ENCODE measurements at regions not wholly inside any gene's neighbourhood (a gene's known extent, or its start where the extent isn't known, plus 50 kb on each side); places are given as distances from the start of the nearest gene placed in this dataset.

GRCh38 chr4:24044610-24045589 lies 155.1 kb upstream of the PPARGC1A start:
- Mint-ChIP-seq H3K36me3 (no peaks in the 10 kb centered on the region), H3K9me3 (peaks cover 0 to 17% (median 0%) of the 10 kb centered on the region in 9 donors), H3K4me1 (no peaks in the 10 kb centered on the region), H3K27me3 (peaks cover 0 to 5% (median 0%) of the 10 kb centered on the region in 5 donors), H3K27ac (no peak overlapping the region), H3K4me3 (no peak overlapping the region)
- POLR2A ChIA-PET, result no interaction called here
- DNase-seq (no peak), ATAC-seq (no peak)

DNA sequence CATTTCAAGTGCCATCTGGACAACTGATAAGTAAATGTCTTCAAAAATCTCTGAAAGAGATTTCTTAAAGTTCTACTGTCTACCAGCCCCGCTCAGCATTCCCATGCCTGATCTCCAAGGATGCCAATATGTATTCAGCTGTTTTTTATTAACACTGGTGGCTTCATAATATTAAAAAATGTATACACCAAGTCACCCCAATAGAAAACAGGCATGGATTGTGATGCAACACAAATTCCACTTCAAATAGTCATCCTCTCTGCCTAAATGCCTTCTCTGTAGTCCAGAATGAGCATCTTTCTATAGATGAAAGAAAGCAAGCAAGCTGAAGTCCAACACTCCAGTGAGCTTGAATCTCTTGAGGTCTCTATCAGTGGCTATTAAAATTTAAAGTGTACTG lies 152.2 kb upstream of the PPARGC1A start:
- no peak overlapping the region for H3K27ac Mint-ChIP-seq
- H3K4me3 Mint-ChIP-seq, result no peak overlapping the region
- ATAC-seq, result no peak
- POLR2A ChIA-PET, result no interaction called here
- no peaks in the 10 kb centered on the region for H3K36me3 Mint-ChIP-seq
- H3K27me3 Mint-ChIP-seq, result peaks cover 0 to 5% (median 0%) of the 10 kb centered on the region in 5 donors
- H3K9me3 Mint-ChIP-seq, result peaks cover 0 to 23% (median 0%) of the 10 kb centered on the region in 9 donors
- no peaks in the 10 kb centered on the region for H3K4me1 Mint-ChIP-seq
- DNase-seq, result no peak

- POLR2A ChIA-PET, result no interaction called here
- DNase-seq, result no peak
- Mint-ChIP-seq H3K36me3 (no peaks in the 10 kb centered on the region), H3K27me3 (no peaks in the 10 kb centered on the region), H3K9me3 (peaks cover 0 to 13% (median 2%) of the 10 kb centered on the region in 9 donors), H3K4me3 (no peak overlapping the region), H3K4me1 (no peaks in the 10 kb centered on the region), H3K27ac (no peak overlapping the region)
- ATAC-seq, result no peak
Measured at GRCh38 chr4:24040811-24041210, 151.0 kb upstream of the PPARGC1A start.

DNA sequence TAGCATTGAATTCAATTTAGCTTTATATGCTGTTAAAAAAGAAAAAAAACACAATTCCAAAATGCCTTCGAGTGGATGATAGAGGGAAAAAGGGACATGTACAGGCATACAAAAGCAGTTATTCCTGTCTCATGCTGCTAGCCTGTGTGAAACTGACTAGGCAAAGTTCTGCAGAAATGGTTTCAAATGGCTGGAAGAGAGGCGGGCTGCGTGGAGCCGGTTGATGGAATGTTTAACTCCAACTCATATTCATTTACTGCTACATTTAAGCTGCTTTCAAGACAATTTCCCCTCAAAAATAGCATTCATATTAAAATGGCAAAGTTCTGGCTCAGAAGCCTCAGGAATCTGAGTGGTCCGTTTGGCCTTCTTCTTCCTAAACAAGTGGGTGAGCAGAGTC lies 143.8 kb upstream of the PPARGC1A start:
- Mint-ChIP-seq H3K27ac (no peak overlapping the region), H3K4me1 (peaks cover 0 to 2% (median 0%) of the 10 kb centered on the region in 4 donors), H3K36me3 (no peaks in the 10 kb centered on the region), H3K27me3 (peaks cover 0 to 5% (median 0%) of the 10 kb centered on the region in 5 donors), H3K9me3 (peaks cover 0 to 8% (median 0%) of the 10 kb centered on the region in 9 donors), H3K4me3 (no peak overlapping the region)
- ATAC-seq (no peak), DNase-seq (no peak)
- POLR2A ChIA-PET, result no interaction called here

DNA sequence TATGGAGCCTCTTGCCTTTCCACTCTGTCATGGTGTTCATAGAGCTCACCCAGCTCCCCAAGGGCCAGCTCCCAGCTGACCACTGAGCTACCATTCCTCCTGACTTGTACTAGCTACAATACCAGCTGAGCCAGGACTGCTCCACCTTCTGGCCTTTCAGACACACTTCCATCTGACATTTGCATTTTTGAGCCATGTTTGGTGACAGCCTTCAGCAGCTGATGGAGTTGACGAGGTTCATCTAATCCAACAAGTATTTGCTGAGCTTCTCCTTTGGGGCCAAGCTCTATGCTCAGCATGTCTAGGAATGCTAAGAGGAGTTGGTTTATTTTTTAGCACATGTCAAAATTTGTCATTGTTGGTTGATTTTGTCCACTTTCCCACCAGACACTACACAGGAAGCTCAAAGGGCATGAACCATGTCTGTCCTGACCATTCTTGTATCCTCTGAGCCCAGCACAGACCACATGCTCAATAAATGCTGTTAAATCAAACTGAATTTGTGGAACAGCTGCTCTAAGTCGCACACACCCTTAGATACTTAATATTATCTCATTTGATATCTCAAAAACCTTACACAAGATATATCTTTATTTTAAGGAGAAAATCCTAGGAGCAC lies 142.6 kb upstream of the PPARGC1A start:
- POLR2A ChIA-PET, result no interaction called here
- DNase-seq (no peak), ATAC-seq (no peak)
- Mint-ChIP-seq H3K4me1 (peaks cover 0 to 2% (median 0%) of the 10 kb centered on the region in 4 donors), H3K27me3 (peaks cover 0 to 5% (median 0%) of the 10 kb centered on the region in 5 donors), H3K9me3 (peaks cover 0 to 8% (median 0%) of the 10 kb centered on the region in 9 donors), H3K27ac (no peak overlapping the region), H3K36me3 (no peaks in the 10 kb centered on the region), H3K4me3 (no peak overlapping the region)

DNA sequence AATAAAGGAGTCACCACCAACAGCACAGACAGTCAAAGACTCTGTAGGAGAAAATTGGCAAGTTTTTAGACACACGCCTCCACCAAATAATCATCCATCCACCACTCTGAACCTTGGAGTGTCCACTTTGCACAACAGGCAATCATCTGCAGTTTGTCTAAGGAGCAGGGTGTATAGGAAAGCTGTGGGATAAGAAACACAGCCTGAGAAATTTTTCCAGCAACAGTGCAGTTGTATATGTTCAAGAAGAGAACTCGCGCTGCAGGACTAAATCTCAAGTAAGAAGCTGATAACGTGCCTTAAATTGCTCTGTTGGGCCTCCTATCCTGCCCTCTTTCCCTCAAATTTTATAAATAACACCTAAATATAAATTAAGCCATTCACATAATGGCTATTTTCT lies 136.7 kb upstream of the PPARGC1A start:
- peaks cover 0 to 2% (median 0%) of the 10 kb centered on the region in 9 donors for H3K9me3 Mint-ChIP-seq
- peaks cover 0 to 7% (median 2%) of the 10 kb centered on the region in 5 donors for H3K27me3 Mint-ChIP-seq
- H3K36me3 Mint-ChIP-seq, result no peaks in the 10 kb centered on the region
- H3K4me3 Mint-ChIP-seq, result no peak overlapping the region
- POLR2A ChIA-PET, result no interaction called here
- DNase-seq, result no peak
- H3K4me1 Mint-ChIP-seq, result peaks cover 0 to 2% (median 0%) of the 10 kb centered on the region in 4 donors
- H3K27ac Mint-ChIP-seq, result no peak overlapping the region
- no peak for ATAC-seq

- ATAC-seq (no peak), DNase-seq (no peak)
- POLR2A ChIA-PET, result no interaction called here
- no peaks in the 10 kb centered on the region for H3K36me3 Mint-ChIP-seq
- no peak overlapping the region for H3K27ac Mint-ChIP-seq
- peaks cover 0 to 4% (median 0%) of the 10 kb centered on the region in 5 donors for H3K27me3 Mint-ChIP-seq
- H3K9me3 Mint-ChIP-seq, result peaks cover 0 to 2% (median 0%) of the 10 kb centered on the region in 9 donors
- no peak overlapping the region for H3K4me3 Mint-ChIP-seq
- no peaks in the 10 kb centered on the region for H3K4me1 Mint-ChIP-seq
Measured at GRCh38 chr4:24024605-24025004, 134.8 kb upstream of the PPARGC1A start.

- Mint-ChIP-seq H3K4me3 (peak overlapping the region in 1 of 10 donors; percentile 16), H3K27ac (no peak overlapping the region), H3K36me3 (no peaks in the 10 kb centered on the region), H3K27me3 (peaks cover 0 to 4% (median 0%) of the 10 kb centered on the region in 5 donors), H3K4me1 (no peaks in the 10 kb centered on the region), H3K9me3 (peaks cover 0 to 2% (median 0%) of the 10 kb centered on the region in 9 donors)
- POLR2A ChIA-PET, result no interaction called here
- ATAC-seq, result no peak
- no peak for DNase-seq
Measured at GRCh38 chr4:24024157-24024556, 134.3 kb upstream of the PPARGC1A start.

- POLR2A ChIA-PET, result no interaction called here
- no peak for DNase-seq
- Mint-ChIP-seq H3K9me3 (peaks cover 0 to 14% (median 2%) of the 10 kb centered on the region in 9 donors), H3K27me3 (peaks cover 0 to 8% (median 0%) of the 10 kb centered on the region in 5 donors), H3K36me3 (no peaks in the 10 kb centered on the region), H3K27ac (no peak overlapping the region), H3K4me3 (no peak overlapping the region), H3K4me1 (no peaks in the 10 kb centered on the region)
- ATAC-seq, result no peak
Measured at GRCh38 chr4:24015782-24016181, 125.9 kb upstream of the PPARGC1A start.

DNA sequence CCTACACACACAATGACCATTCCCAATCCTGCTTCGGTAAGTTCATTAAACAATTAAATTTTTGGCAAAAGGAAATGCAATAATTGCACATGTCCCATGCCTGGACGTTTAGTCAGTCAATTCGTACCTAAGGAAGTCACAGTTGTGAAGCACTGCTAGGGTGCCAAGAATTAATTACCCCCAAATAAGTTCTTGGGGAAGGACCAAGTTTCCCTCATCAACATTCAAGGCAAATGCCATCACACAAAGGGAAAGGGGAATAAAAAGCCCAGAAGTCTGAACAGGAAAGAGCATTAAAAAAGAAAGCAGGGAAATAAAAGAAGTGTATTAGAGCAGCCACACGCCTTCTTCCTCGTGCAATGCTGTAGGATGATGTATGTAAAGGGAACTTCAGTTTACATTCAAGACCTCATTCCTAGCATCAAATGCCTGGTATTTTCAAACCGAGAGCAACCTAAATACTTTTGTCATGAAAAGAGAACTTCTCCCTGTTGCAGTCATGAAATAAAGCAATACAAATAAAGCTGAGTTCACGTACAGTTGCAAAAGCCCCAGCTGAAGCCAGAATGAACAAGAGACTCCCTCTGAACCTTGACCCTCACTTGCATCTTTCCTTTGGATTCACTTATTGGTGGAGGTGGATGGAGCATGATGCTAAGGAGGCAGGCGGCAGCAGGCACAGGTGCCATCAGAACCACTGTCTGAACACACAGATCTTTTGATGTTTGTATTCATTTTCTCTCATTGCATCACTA lies 124.0 kb upstream of the PPARGC1A start:
- Mint-ChIP-seq H3K9me3 (peaks cover 0 to 14% (median 2%) of the 10 kb centered on the region in 9 donors), H3K4me3 (no peak overlapping the region), H3K4me1 (no peaks in the 10 kb centered on the region), H3K36me3 (no peaks in the 10 kb centered on the region), H3K27ac (no peak overlapping the region), H3K27me3 (peaks cover 0 to 8% (median 0%) of the 10 kb centered on the region in 5 donors)
- POLR2A ChIA-PET, result no interaction called here
- DNase-seq (no peak), ATAC-seq (no peak)

DNA sequence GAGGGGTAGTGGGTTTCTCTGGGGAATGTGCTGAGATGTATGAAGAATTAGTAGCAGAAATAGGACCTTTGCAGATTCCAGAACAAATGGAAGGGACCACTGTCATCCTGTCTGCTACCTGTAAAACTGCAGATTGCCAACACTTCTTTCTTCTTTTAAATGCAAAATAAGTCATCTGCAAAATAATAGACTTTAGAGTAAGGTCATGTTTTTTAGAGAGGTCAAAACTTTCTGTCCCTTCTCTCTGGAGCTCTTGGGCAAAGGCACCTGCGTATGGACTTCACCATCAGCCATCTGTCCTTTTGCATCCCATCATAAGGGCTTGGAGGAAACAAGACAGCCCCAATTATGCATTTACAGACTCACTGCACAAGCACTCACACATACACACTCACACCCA lies 121.1 kb upstream of the PPARGC1A start:
- POLR2A ChIA-PET, result no interaction called here
- Mint-ChIP-seq H3K36me3 (no peaks in the 10 kb centered on the region), H3K27ac (no peak overlapping the region), H3K4me3 (no peak overlapping the region), H3K4me1 (no peaks in the 10 kb centered on the region), H3K9me3 (peaks cover 0 to 22% (median 2%) of the 10 kb centered on the region in 9 donors), H3K27me3 (peaks cover 0 to 5% (median 2%) of the 10 kb centered on the region in 5 donors)
- DNase-seq (no peak), ATAC-seq (no peak)

- Mint-ChIP-seq H3K27ac (no peak overlapping the region), H3K27me3 (peaks cover 0 to 6% (median 2%) of the 10 kb centered on the region in 5 donors), H3K36me3 (no peaks in the 10 kb centered on the region), H3K4me1 (no peaks in the 10 kb centered on the region), H3K9me3 (peaks cover 0 to 26% (median 2%) of the 10 kb centered on the region in 9 donors), H3K4me3 (no peak overlapping the region)
- POLR2A ChIA-PET, result no interaction called here
- ATAC-seq, result no peak
- no peak for DNase-seq
Measured at GRCh38 chr4:24010573-24010972, 120.7 kb upstream of the PPARGC1A start.

DNA sequence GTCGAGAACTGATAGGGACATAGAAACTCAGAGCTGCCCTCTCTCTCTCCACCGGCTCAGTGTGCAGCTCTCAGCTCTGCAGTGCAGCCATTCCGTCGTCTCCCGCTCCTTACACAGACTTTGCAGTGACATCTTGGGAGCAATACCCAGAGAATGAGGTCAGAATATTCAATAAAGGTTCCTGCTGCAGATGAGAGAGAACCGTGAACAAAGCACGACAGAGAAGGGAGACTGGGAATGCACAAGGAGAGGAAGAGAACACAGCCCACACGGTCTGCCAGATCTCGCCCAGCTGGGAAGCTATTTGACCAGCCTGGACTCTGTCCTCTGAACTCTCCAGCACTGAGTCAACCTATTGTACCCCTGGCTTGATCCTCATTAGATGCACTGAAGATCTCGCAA lies 118.0 kb upstream of the PPARGC1A start:
- DNase-seq (no peak), ATAC-seq (no peak)
- H3K9me3 Mint-ChIP-seq, result peaks cover 0 to 23% (median 2%) of the 10 kb centered on the region in 9 donors
- no peak overlapping the region for H3K27ac Mint-ChIP-seq
- POLR2A ChIA-PET, result no interaction called here
- H3K4me1 Mint-ChIP-seq, result no peaks in the 10 kb centered on the region
- no peaks in the 10 kb centered on the region for H3K36me3 Mint-ChIP-seq
- peaks cover 0 to 5% (median 2%) of the 10 kb centered on the region in 5 donors for H3K27me3 Mint-ChIP-seq
- no peak overlapping the region for H3K4me3 Mint-ChIP-seq
